ENCODE measurements at regions not wholly inside any gene's neighbourhood (a gene's known extent, or its start where the extent isn't known, plus 50 kb on each side); places are given as distances from the start of the nearest gene placed in this dataset.

DNA sequence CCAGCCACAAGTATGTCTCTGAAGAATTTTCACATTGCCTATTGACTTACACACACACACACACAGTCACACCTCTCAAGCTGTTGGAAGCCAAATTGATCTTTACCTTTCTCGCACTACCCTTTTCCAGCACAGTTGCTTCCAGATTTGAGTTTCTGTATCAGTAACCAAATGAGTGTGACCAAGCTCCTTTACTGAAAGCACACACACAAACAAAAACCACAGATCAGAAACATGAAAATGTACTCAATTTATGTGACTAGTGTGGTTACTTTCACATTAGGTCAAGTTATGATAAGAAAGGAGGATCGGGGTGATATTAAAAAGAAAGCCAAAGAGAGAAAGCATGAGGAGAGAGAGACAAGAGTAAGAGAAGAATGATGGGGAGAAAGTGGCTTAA is 993.9 kb upstream of the POU3F3 start:
- WGBS (ENCODE audit: insufficient coverage, low coverage, low lambda C conversion rate, missing lambda C conversion rate), result 76% methylated on average over 2 of the region's 2 CpGs
- H3K4me1 ChIP-seq, result no peaks in the 10 kb centered on the region
- DNase-seq (no peak), ATAC-seq (no peak)
- H3K27me3 ChIP-seq, result no peaks in the 10 kb centered on the region
- TF ChIP-seq, protein P1, sequence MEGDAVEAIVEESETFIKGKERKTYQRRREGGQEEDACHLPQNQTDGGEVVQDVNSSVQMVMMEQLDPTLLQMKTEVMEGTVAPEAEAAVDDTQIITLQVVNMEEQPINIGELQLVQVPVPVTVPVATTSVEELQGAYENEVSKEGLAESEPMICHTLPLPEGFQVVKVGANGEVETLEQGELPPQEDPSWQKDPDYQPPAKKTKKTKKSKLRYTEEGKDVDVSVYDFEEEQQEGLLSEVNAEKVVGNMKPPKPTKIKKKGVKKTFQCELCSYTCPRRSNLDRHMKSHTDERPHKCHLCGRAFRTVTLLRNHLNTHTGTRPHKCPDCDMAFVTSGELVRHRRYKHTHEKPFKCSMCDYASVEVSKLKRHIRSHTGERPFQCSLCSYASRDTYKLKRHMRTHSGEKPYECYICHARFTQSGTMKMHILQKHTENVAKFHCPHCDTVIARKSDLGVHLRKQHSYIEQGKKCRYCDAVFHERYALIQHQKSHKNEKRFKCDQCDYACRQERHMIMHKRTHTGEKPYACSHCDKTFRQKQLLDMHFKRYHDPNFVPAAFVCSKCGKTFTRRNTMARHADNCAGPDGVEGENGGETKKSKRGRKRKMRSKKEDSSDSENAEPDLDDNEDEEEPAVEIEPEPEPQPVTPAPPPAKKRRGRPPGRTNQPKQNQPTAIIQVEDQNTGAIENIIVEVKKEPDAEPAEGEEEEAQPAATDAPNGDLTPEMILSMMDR (IDR thresholded peaks at IDR 0.05), result no peak
- TF ChIP-seq POLR2A (IDR thresholded peaks at IDR 0.05), result no peak
- H3K4me3 ChIP-seq, result no peak overlapping the region
- no peak overlapping the region for H3K27ac ChIP-seq
- no peaks in the 10 kb centered on the region for H3K36me3 ChIP-seq
- no peaks in the 10 kb centered on the region for H3K9me3 ChIP-seq
- intact Hi-C loops (cut with DNase I), result no loop called here

DNA sequence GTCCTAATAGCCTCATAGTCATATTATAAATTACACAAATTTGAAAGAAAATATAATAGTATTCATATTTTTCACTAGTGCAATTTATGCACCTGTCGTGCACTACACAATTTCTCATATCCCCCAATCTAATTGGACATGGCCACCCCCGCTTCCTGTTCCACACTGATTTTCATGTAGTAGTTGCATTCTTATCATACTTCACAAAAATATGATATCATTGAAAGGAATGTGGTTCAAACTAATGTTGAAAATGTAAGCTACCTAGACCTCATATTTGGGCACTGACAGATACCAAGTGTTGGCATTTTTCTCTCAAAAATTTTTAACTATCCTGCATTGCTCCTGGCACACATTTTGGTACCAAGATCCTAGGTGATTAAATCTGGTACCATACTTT is 985.5 kb upstream of the POU3F3 start:
- intact Hi-C loops (cut with DNase I), result no loop called here
- WGBS (ENCODE audit: insufficient coverage, low coverage, low lambda C conversion rate, missing lambda C conversion rate), result 78% methylated on average over 2 of the region's 2 CpGs
- Histone ChIP-seq H3K4me1 (no peaks in the 10 kb centered on the region), H3K27ac (no peak overlapping the region), H3K27me3 (no peaks in the 10 kb centered on the region), H3K36me3 (no peaks in the 10 kb centered on the region), H3K4me3 (no peak overlapping the region), H3K9me3 (no peaks in the 10 kb centered on the region)
- ATAC-seq (no peak), DNase-seq (no peak)
- TF ChIP-seq, protein P1 (IDR thresholded peaks at IDR 0.05), result no peak
- TF ChIP-seq POLR2A (IDR thresholded peaks at IDR 0.05), result no peak

DNA sequence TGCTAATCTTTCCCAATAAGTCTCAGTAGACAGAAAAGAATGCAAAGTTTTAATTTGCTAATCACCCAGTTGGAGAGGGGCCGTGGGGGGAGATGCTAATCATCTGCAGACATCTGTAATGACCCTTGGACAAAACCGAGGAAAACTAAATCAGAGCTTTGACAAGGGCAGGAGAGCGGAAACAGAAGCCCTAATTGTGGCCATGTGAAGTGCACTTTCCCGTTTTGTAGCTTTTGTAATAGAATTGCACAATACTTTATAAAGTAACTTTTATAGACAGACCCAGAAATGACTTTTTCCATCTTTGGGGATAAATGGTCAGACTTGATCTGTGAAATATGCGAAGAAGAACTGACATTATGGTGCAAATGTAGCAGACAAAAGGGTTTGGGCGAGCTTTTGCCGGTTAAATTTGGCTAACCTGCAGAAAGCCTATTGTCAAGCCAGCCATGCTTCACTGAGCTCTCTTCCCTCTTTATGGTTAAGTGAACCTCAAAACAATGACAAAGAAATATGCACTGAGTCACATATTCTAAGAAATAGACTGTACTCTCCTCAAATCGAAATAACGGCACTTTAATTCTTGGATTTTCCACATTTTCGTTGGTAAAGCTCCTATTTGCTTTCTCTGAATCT is 980.1 kb upstream of the POU3F3 start:
- Histone ChIP-seq H3K4me1 (no peaks in the 10 kb centered on the region), H3K27me3 (no peaks in the 10 kb centered on the region), H3K27ac (no peak overlapping the region), H3K36me3 (no peaks in the 10 kb centered on the region), H3K4me3 (no peak overlapping the region), H3K9me3 (no peaks in the 10 kb centered on the region)
- DNase-seq (no peak), ATAC-seq (no peak)
- WGBS (ENCODE audit: insufficient coverage, low coverage, low lambda C conversion rate, missing lambda C conversion rate), result 59% methylated on average over 10 of the region's 10 CpGs
- intact Hi-C loops (cut with DNase I), result no loop called here
- TF ChIP-seq, protein P1 (IDR thresholded peaks at IDR 0.05), result no peak
- no peak for TF ChIP-seq POLR2A (IDR thresholded peaks at IDR 0.05)

DNA sequence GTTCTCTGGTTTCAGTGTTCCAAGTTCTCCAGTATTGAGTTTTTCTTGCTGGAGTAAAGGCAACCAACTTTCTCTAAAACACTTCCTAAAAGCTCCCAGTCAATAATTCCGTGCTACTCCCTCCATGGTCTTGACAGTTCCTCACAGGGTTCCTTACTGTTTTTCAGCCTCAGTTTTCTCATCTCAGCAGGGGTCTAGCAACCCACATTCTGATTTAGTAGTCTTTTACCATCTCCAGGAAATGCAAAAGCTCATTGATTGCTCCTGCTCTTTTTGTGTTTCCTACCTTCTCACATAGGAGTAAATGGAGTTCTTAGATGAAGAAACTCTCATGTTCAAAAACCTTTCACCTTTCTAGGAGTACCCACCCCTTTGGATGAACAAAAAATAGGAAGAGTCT is 978.8 kb upstream of the POU3F3 start:
- ATAC-seq, result no peak
- intact Hi-C loops (cut with DNase I), result no loop called here

More for the DNA sequence above, 978.8 kb upstream of the POU3F3 start:
- Histone ChIP-seq H3K4me3 (no peak overlapping the region), H3K4me1 (no peaks in the 10 kb centered on the region), H3K27me3 (no peaks in the 10 kb centered on the region), H3K9me3 (no peaks in the 10 kb centered on the region), H3K36me3 (no peaks in the 10 kb centered on the region), H3K27ac (no peak overlapping the region)
- 20% methylated on average over 1 of the region's 1 CpG for WGBS (ENCODE audit: insufficient coverage, low coverage, low lambda C conversion rate, missing lambda C conversion rate)
- TF ChIP-seq, protein P1 (IDR thresholded peaks at IDR 0.05), result no peak
- TF ChIP-seq POLR2A (IDR thresholded peaks at IDR 0.05), result no peak
- DNase-seq, result no peak
